ENCODE measurements at regions not wholly inside any gene's neighbourhood (a gene's known extent, or its start where the extent isn't known, plus 50 kb on each side); places are given as distances from the start of the nearest gene placed in this dataset.

DNA sequence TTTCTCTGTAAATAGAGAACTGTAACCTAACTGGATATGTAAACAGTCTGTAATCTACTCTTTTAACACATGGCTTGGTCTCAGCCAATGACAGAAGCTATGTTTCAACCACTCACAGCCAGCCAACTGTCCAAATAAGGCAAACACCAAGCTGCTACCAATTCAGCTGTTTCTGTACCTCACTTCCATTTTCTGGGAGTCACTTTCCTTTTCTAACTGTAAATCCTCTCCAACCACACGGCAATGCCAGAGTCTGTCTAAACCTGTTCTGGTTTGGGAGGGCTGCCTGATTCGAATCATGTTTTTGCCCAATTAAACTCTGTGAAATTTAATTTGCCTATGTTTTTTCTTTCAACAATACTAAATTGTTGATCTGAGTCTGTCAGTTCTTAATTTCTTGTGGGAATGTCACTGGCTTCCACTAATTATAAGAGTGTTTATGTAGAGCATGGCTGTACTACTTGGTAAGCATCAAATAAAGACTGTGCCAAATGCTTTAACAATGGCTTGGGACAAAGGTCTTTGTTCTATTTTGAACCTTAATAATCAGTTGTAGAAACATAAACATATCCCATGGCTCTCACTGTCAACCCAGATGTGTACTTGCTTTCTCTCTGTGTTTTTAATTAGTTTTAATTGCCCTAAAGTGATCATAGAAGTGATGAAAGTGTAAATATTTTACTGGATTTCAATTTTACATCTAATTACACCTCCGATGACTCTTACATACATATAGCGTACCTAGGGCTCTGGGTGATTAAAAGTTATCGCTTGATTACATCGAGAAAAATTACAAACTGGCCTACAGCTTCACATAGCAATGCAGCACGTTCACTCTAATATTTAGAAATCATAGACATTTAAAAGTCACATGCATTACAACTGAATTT is 1144.6 kb upstream of the TMPRSS15 start:
- 80 to 93% methylated on average over 7 of the region's 7 CpGs for WGBS, 2 donors
- TF ChIP-seq, protein P1, sequence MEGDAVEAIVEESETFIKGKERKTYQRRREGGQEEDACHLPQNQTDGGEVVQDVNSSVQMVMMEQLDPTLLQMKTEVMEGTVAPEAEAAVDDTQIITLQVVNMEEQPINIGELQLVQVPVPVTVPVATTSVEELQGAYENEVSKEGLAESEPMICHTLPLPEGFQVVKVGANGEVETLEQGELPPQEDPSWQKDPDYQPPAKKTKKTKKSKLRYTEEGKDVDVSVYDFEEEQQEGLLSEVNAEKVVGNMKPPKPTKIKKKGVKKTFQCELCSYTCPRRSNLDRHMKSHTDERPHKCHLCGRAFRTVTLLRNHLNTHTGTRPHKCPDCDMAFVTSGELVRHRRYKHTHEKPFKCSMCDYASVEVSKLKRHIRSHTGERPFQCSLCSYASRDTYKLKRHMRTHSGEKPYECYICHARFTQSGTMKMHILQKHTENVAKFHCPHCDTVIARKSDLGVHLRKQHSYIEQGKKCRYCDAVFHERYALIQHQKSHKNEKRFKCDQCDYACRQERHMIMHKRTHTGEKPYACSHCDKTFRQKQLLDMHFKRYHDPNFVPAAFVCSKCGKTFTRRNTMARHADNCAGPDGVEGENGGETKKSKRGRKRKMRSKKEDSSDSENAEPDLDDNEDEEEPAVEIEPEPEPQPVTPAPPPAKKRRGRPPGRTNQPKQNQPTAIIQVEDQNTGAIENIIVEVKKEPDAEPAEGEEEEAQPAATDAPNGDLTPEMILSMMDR (IDR thresholded peaks at IDR 0.05) = no peak
- no peak for TF ChIP-seq POLR2A (IDR thresholded peaks at IDR 0.05)
- Histone ChIP-seq H3K36me3 (ENCODE audit: low read depth, missing control alignments) (no peaks in the 10 kb centered on the region), H3K27ac (no peak overlapping the region), H3K27me3 (no peaks in the 10 kb centered on the region), H3K4me1 (no peaks in the 10 kb centered on the region), H3K4me3 (no peak overlapping the region), H3K9me3 (no peaks in the 10 kb centered on the region)
- intact Hi-C loops (cut with DNase I; ENCODE audit: low total_unique reads) = no loop called here
- DNase-seq = no peak

- intact Hi-C loops (cut with DNase I; ENCODE audit: low total_unique reads) = no loop called here
- 51 to 52% methylated on average over 2 of the region's 2 CpGs for WGBS, 2 donors
- TF ChIP-seq POLR2A (IDR thresholded peaks at IDR 0.05) = no peak
- TF ChIP-seq, protein P1 (IDR thresholded peaks at IDR 0.05) = no peak
Measured at GRCh38 chr21:19553919-19554615, 1150.5 kb upstream of the TMPRSS15 start.

GRCh38 chr21:19557046-19557445 is 1153.5 kb upstream of the TMPRSS15 start:
- H3K9me3 ChIP-seq = no peaks in the 10 kb centered on the region
- no peaks in the 10 kb centered on the region for H3K27me3 ChIP-seq
- WGBS, 2 donors = 81% methylated on average over 4 of the region's 4 CpGs
- TF ChIP-seq POLR2A (IDR thresholded peaks at IDR 0.05) = no peak
- TF ChIP-seq, protein P1 (IDR thresholded peaks at IDR 0.05) = no peak
- no peaks in the 10 kb centered on the region for H3K36me3 ChIP-seq (ENCODE audit: low read depth, missing control alignments)
- intact Hi-C loops (cut with DNase I; ENCODE audit: low total_unique reads) = no loop called here
- DNase-seq = no peak
- no peaks in the 10 kb centered on the region for H3K4me1 ChIP-seq
- no peak overlapping the region for H3K27ac ChIP-seq
- H3K4me3 ChIP-seq = no peak overlapping the region

More at GRCh38 chr21:19553919-19554615, 1150.5 kb upstream of the TMPRSS15 start:
- no peak overlapping the region for H3K27ac ChIP-seq
- no peak for DNase-seq
- H3K9me3 ChIP-seq = no peaks in the 10 kb centered on the region
- no peaks in the 10 kb centered on the region for H3K36me3 ChIP-seq (ENCODE audit: low read depth, missing control alignments)
- H3K4me3 ChIP-seq = no peak overlapping the region
- no peaks in the 10 kb centered on the region for H3K27me3 ChIP-seq
- no peaks in the 10 kb centered on the region for H3K4me1 ChIP-seq

DNA sequence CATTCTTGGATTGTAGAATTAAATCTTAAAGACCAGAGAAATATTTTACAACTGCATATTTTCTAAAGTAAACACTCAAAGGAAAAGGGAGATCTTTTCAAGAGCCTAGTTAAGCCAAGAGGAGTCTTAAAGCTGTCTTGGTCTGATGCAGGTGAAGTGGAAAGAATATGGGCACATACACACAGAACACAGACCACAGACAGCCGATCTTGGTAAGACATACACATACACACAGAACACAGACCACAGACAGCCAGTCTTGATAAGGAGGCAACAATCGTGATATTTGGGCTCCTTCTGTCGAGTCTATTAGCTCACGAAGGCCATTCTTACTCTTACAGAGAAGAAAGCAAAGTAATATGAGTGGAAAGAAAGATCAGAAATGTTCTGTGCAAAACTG is 1153.9 kb upstream of the TMPRSS15 start:
- Histone ChIP-seq H3K9me3 (no peaks in the 10 kb centered on the region), H3K27ac (no peak overlapping the region), H3K27me3 (no peaks in the 10 kb centered on the region), H3K4me3 (no peak overlapping the region), H3K36me3 (ENCODE audit: low read depth, missing control alignments) (no peaks in the 10 kb centered on the region), H3K4me1 (no peaks in the 10 kb centered on the region)
- intact Hi-C loops (cut with DNase I; ENCODE audit: low total_unique reads) = no loop called here
- TF ChIP-seq, protein P1 (IDR thresholded peaks at IDR 0.05) = no peak
- no peak for TF ChIP-seq POLR2A (IDR thresholded peaks at IDR 0.05)
- WGBS, 2 donors = 78 to 90% methylated on average over 4 of the region's 4 CpGs
- DNase-seq = no peak
